GM18502 (cell line): ENCODE measurements at regions not wholly inside any gene's neighbourhood (a gene's known extent, or its start where the extent isn't known, plus 50 kb on each side); places are given as distances from the start of the nearest gene placed in this dataset.

ENCODE experiments used
- ATAC-seq: cut with Tn5 transposase; IDR thresholded peaks from one replicate; pipeline ENCODE4 v1.9.1; 2021; ENCODE audit warnings: mild to moderate bottlenecking; ENCODE audit not compliant: unreplicated experiment, poor library complexity

DNA sequence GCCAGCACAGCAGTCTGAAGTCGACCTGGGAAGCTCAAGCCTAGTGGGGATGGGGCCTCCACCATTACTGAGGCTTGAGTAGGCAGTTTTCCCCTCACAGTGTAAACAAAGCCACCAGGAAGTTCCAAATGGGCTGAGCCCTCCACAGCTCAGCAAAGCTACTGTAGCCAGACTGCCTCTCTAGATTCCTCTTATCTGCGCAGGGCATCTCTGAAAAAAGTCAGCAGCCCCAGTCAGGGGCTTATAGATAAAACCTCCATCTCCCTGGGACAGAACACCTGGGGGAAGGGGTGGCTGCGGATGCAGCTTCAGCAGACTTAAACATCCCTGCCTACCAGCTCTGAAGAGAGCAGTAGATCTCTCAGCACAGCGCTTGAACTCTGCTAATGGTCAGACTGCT lies 218.4 kb upstream of the VRK2 start:
- no peak for ATAC-seq

DNA sequence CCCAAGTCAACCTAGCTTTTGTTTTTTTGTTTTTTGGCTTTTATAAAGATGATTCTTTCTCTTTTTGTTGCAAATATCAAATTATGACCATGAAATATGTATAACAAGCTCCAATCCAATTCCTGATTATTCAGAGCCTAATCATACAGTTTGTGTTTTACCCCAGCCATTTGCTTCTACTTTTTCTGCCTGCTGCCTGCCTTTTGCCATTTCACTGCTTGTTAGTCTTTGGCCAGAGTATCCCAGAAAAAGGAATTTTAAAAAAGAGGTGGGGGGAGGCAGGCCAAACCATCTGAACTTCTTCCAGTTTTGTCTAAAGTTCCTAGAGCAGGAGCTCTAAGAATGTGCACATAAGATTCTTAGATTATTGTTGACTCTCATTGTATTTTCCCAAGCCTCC lies 211.9 kb upstream of the VRK2 start:
- no peak for ATAC-seq

DNA sequence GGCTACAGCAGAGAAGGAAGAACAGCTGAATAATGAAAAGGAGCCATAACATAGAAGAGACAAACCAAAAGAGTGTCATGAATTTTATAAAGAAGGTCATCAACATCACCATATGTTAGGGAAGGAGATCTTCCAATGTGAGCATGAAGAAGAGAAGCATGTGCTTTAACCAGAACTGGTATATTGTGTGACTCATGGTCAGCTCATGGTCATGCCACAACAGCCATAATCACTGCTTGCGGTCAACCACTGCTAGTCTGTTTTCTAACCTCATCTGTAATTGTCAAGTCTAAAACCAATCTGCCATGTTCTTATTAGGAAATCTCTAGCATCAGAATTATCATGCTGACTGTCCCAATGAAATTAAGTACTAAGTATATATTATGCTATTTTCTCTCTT lies 204.1 kb upstream of the VRK2 start:
- no peak for ATAC-seq

DNA sequence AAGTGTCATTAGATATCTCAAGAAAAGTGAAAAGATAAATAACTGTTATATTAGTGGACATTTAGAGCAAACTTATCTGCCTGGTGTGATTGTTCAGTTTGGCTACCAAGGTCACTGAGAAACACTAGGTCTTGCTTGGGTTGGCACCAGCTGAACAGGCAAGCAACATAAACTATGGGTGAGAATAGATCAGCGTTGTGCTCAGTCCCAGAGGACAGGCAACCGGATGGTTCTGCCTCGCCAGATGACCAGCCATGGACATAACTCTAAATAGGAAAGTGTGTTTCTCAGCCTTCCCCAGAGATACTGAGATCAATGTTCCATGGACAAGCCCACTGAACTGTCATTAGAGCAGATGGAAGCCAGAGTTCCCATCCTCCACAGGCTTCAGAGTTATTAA lies 203.4 kb upstream of the VRK2 start:
- ATAC-seq, result no peak

DNA sequence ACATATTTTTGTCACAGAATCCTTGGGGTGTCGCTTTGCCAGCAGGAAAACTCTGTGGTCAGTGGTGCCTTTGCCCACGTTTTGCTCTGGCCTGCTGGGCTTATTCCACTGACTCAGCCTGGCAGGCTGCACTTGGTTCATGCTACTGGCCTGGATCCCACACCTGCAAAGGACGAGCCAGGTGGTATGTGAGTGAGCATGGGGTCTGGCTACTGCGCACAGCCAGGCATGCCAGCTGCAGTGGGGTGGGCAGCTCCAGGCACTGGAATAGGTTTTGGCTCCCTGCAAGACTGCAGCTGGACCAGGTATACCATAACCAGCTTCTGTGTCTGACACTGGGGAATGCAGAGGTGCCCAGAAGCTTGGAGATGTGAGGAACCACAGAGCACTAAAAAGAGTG lies 197.9 kb upstream of the VRK2 start:
- no peak for ATAC-seq

DNA sequence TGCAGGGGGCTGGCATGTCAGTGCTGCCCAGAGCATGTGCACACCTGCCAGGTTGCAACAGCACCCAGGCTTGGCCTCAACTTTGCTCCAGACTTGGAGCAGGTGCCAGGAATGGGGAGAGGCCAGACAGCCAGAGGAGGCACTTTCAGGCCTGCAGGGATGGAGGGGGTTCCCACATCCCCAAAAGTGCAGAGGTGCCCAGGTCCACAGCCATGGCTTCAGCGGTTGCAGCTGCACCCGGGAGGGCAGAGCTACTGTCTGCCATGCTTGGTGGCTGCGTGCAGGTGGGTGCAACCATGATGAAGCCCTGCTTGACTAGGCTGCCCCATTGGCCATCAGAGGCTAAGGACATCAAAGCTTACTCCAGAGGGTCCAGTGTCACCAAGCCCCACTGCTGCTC lies 196.8 kb upstream of the VRK2 start:
- ATAC-seq, result no peak

DNA sequence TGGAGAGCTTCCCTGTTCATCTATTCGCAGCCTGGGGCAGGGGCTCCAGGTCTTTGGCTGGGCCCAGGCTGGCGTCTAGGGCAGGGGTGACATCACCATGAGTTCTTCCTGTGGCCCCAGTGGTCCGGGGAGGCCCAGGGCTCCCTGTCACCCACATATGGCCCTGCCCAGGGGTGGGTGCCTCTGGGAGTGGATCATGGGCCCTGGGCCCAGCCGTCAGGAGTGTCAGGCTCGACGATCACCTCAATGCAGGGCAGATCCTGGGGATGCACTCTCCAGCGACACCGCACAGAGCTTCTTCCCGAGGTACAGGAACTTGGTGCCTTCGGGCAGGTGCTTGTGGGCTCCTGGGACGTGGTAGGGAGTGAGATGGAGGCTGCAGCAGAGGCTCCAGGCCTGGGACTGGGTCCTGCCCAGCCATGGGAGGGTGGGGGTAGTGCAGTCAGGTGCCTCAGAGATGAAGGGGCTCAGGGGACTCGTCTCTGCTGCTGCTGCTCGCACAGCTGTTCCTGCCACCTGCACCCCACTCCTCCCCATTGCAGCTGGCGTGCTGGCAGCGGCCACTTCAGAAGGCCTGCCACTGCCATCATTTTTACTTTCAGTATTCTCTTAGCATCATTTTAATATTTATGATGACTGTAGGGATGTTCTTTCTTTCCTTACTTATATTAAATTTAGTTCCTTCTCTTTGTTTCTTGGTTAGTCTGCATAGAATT lies 196.0 kb upstream of the VRK2 start:
- no peak for ATAC-seq

DNA sequence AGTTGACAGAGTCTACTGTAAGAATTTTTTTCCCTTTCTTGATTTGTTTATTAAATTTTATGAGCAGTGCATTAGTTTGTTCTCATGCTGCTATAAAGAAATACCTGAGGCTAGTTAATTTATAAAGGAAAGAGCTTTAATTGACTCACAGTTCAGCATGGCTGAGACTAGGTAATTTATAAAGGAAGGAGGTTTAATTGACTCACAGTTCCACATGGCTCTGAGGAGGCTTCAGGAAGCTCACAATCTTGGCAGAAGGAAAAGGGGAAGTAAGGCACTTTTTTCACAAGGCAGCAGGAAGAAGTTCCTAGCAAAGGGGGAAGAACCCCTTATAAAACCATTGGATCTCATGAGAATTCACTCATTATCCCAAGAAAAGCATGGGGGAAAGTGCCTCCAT lies 191.4 kb upstream of the VRK2 start:
- ATAC-seq, result no peak

DNA sequence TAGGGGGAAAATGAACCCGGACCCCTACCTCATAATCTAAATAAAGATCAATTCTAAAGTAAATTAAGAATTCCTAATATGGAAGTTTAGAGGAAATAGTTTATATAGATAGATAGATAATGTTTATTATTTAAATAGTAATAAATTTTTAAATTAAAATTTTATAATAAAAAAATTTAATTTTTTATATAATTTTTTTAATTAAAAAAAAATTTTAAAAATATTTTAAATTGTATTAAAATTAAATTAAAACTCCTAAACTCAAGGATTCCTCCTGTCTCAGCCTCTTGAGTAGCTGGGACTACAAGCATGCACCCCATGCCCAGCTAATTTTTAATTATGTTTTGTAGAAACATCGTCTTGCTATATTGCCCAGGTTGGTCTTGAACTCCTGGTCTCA lies 186.9 kb upstream of the VRK2 start:
- no peak for ATAC-seq

DNA sequence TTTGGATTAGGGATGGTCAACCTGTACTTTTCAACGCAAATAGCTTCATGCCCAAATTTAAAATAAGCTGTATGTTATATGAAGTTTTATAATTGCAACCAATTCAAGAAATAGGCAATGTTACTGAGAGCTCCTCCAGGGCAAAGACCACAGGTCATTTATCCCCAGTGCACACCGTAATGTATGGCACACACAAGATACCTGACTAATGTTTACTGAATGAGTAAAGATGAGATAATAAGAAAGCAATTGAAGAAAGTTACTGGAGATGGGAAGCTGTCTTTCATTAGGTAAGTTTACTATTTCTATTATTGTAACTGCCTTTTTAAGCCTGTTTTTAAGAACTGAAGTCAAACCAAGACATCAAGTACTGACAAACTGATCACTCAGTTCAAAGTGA lies 184.5 kb upstream of the VRK2 start:
- ATAC-seq, result no peak

DNA sequence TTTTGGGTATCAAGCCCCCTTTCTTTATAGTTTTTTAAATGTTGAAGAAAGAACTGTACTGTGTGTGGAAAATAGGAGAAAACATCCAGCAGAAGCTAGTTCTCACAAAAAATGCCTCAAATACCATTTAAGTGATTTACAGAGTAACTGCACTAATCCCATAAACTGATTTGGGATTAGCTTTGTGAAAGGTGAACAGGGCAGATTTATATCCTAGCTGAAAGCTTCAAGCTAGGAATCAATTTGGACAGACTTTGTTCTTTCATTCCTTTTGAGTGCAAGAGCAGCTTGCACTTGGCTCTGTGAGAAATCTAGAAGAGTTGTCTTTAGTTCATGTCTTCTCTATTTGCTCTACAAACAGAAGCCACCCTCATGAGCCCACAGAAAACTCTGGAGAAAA lies 183.9 kb upstream of the VRK2 start:
- no peak for ATAC-seq

DNA sequence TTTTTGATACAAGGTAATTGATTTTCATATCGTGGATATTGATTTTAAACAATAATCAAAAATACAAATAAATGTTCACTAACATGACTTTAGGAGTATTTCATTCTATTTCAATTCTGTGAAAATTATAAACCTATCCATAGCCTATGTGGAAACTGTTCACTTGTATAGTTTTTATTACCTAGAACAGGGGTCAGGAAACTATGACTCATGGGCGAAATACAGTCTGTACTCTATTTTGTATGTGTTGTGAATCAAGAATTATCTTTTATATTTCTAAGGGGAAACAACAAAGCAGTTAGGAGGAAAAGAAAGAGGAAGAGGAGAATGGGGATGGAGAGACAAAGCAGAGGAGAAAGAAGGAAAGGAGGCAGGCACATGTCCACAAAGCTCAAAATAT lies 181.7 kb upstream of the VRK2 start:
- no peak for ATAC-seq

DNA sequence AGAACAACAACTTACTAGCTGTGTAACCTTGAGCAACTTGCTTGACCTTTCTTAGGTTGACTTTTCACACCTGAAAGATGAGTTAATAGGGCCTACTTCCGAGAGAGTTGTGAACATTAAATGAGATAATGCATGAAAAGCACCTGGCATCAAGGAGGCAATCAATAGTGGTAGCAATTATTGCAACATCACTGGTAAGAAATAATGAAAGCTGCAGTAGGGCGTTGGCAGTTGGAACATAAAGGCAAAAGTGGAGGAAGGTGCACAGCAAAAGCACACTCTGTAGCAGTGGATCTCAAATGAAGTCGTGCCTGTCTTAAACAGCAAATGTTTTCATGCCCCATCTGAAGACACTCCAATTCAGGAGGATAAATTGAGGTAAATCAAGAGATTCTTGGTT lies 178.9 kb upstream of the VRK2 start:
- ATAC-seq, result no peak

DNA sequence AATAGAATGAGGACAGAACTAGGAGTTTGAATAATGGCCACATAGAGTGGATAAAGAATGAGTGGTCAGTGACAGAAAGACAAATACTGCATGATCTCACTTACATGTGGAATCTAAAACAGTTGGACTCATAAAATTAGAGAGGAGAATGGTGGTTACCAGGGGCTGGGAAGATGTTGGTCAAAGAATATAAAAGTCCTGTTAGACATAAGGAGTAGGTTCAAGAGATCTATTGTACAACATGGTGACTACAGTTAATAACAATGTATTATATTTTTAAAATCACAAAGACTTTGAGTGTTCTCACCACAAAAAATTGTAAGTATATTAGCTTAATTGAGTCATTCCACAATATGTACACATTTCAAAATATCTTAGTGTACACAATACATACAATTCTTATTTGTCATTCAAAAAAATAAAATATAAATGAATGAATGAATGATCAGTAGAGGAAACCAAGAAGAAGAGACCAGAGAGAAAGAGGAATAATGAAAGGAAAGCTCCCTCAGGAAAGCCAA lies 177.9 kb upstream of the VRK2 start:
- no peak for ATAC-seq

DNA sequence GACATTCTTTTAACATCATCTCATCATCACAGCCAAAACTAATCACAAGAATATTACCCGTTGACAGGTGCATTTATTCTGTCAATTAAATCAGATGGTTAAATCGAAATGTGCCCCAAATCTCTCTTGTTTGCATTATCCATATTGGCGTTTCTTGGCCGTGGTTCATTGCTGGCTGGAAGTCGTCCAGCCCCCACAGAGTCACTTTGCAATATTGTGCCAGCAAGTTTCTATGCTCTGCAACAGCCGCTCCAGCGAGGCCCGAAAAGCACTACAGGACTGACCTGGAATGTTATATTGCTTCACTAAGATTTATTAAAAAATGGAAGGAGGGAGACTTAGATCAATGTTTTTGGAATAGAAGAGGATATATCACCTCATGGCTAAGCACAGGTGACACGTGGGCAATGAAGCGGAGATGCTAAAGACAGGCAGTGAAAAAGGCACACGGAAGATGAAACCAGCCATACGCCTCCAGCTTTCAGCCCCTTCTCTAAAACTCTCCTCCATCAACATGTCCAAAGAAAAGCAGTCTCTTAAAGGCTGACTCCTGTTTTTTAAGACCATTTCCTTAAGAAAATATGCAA lies 176.8 kb upstream of the VRK2 start:
- no peak for ATAC-seq

DNA sequence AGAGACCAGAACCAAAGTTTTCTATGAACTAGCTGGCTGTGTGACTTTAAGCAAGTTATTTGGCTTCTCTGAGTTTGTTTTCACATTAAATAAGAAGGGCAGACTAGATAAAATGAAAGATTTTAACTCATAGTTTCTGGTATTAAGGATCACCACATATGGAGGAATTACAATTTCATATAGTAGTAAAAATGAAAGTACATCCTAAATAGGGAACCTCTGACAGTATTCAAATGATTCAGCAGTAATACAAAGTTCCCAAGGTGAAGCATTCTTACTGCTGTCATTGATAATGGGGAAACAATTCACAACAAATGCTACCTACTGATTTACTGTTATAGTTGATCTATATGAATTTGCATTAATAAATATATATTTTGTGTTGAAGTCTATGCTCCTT lies 170.3 kb upstream of the VRK2 start:
- peak; percentile 82 for ATAC-seq

DNA sequence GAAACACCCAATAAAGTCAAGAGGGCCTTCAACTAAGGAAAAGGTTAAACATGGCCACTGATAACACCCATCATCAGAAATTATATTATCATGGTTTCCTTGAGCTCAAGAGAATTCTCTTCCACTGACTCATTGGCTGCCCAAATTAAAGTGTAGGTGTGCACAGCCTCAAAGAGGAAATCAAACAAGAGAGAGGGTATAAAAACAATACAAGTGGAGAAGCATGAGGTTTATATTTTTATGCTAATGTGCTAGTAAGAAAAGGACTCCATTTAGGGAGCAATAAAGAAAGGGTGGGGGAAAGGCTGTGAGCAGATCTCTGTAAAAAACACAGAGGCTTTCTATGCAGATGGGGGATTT lies 168.8 kb upstream of the VRK2 start:
- no peak for ATAC-seq

DNA sequence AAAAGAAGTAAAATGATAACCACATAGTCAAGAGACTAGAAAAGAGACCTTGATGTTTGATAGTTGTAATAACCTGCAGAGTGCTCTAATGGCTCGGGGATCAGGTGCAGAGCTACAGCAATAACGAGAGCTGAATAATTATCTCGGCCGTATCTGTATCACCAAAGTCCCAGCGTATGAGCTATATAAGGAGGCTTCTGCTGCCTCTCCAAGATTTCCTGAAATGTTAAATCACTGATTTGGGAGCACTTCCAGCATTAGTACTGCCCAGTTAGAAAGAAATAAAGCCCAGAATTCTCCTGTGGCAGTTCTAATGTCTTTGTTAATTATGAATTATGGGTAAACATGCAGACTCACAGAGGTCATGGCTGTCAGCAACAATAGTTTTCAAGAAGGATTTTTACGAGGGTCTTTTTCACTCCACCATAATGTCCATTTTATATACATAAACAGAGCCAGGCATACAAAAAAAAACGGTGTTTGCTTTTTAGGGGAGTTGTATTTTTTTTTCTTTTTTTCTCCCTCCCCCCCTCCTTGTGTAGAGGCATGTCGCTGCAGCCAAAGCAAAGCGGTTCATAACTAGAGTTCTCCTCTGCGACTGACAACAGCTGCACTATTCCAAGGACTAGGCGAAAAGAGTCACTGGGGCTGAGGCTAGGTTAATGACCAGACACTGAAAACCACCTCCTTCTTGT lies 168.3 kb upstream of the VRK2 start:
- ATAC-seq, result no peak

DNA sequence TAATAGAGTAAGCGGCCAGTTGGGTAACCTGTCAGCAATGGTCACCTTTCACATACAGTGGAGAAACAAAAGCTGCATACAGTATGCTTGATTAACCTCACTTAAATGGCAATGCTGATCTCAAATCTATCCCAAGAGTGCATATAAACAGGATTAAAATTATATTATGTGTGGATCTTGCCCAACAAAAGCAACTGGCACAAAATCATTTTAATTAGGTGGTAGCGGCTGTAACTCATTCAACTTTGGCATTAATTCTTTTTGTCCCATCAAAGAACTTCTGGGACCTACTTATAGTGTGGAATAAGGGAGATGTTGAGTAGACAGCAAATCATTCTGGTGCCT lies 167.8 kb upstream of the VRK2 start:
- no peak for ATAC-seq

DNA sequence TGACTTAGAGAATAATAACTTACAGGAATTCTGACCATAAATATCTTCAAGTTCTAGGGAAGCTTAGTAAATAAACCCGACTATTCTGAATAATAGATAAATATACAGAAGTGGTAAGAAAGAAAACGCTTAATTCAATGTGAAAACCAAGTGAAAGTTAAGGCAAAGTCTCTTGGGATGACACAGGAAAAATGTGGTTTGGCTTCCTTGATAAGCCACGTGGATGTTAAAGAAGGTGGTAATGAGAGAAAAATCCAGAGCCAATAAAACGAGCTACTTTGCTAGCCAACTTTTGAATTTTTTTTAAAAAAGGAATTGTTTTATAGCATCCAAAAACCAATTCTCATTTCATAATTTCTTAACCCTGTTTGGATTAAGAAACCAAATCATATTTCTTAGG lies 166.2 kb upstream of the VRK2 start:
- ATAC-seq, result no peak

DNA sequence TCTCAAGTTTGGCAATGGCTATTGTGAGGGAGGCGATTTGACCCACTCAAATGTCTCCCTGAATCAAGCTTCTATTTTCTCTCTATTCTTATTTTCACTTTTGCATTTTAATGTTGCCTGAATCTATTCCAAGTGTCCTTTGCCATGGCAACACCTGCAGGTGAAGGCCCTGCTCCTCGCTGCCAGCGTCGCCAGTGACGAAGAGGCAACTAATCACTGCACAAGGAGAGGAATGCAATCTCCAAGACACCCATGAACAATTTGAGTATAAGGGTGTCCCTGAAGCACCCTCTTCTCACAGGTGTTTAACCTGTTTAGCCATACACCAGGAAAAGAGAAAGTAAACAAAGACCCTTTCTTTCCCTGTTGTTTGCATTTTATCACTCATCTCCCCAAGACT lies 165.6 kb upstream of the VRK2 start:
- no peak for ATAC-seq
